HFF-Myc (cell line): ENCODE measurements at regions not wholly inside any gene's neighbourhood (a gene's known extent, or its start where the extent isn't known, plus 50 kb on each side); places are given as distances from the start of the nearest gene placed in this dataset.

Experiments
- DNase-seq: peaks from one replicate; pipeline ENCODE4 v3.0.0-alpha.2; 2011; ENCODE audit warnings: low read depth; ENCODE audit errors: extremely low read depth
- H3K4me3 ChIP-seq: replicated peaks from 2 replicates; pipeline ENCODE4 v1.5.1; 2011; ENCODE audit warnings: low read depth, mild to moderate bottlenecking, control low read depth, low read length
- TF ChIP-seq, protein P1 (sequence below): IDR thresholded peaks from 2 replicates; pipeline ENCODE4 v1.5.1; 2012; ENCODE audit warnings: mild to moderate bottlenecking, low read depth, low read length, control low read depth; ENCODE audit errors: missing control alignments

- H3K4me3 ChIP-seq, result no peak overlapping the region
- TF ChIP-seq, protein P1, sequence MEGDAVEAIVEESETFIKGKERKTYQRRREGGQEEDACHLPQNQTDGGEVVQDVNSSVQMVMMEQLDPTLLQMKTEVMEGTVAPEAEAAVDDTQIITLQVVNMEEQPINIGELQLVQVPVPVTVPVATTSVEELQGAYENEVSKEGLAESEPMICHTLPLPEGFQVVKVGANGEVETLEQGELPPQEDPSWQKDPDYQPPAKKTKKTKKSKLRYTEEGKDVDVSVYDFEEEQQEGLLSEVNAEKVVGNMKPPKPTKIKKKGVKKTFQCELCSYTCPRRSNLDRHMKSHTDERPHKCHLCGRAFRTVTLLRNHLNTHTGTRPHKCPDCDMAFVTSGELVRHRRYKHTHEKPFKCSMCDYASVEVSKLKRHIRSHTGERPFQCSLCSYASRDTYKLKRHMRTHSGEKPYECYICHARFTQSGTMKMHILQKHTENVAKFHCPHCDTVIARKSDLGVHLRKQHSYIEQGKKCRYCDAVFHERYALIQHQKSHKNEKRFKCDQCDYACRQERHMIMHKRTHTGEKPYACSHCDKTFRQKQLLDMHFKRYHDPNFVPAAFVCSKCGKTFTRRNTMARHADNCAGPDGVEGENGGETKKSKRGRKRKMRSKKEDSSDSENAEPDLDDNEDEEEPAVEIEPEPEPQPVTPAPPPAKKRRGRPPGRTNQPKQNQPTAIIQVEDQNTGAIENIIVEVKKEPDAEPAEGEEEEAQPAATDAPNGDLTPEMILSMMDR, result no peak
- no peak for DNase-seq
Observed at GRCh38 chr7:51995596-51996179, 679.1 kb upstream of the COBL start.

- TF ChIP-seq, protein P1, result no peak
- no peak overlapping the region for H3K4me3 ChIP-seq
- no peak for DNase-seq
Observed at GRCh38 chr7:51982653-51983052, 666.0 kb upstream of the COBL start.

- TF ChIP-seq, protein P1, result no peak
- DNase-seq, result no peak
- no peak overlapping the region for H3K4me3 ChIP-seq
Observed at GRCh38 chr7:51980812-51981211, 664.2 kb upstream of the COBL start.

DNA sequence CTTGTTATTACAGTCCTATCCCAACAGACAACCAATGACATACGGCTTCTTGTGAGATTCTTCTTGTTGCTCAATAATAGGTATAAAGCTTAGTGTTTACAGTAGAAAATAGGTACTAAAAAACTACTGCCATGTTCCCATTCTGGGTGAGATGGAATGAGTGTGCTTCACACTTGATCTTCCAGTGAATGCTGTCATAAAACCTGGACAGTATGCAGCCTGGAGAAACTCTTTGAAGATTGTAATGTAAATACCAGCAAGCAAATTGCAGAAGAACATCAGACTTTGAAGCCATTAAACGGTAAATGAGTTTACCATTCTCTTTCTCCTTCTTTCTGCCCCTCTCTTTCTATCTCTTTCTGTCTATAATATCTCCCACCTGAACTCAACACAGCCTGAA lies 663.7 kb upstream of the COBL start:
- no peak overlapping the region for H3K4me3 ChIP-seq
- no peak for DNase-seq
- TF ChIP-seq, protein P1, result no peak

DNA sequence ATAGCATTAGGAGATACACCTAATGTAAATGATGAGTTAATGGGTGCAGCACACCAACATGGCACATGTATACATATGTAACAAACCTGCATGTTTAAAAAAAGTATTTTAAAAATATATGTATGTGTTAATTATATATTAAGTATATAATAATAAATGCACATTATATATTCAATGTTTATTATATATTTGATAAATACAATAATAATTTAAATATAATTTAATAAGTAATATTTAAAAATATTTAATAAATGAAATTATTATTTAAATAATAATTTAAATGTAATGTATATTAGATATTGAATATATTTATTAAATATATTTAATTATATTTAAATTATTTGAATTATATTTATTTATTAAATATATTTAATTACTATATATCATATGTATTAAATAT lies 661.3 kb upstream of the COBL start:
- DNase-seq, result no peak
- TF ChIP-seq, protein P1, result no peak
- no peak overlapping the region for H3K4me3 ChIP-seq

- DNase-seq, result no peak
- TF ChIP-seq, protein P1, result no peak
- no peak overlapping the region for H3K4me3 ChIP-seq
Observed at GRCh38 chr7:51973939-51974338, 657.3 kb upstream of the COBL start.

GRCh38 chr7:51973071-51973470 lies 656.5 kb upstream of the COBL start:
- TF ChIP-seq, protein P1, result no peak
- no peak overlapping the region for H3K4me3 ChIP-seq
- no peak for DNase-seq
